ENCODE measurements at regions not wholly inside any gene's neighbourhood (a gene's known extent, or its start where the extent isn't known, plus 50 kb on each side); places are given as distances from the start of the nearest gene placed in this dataset.

- TF ChIP-seq POLR2A (IDR thresholded peaks at IDR 0.05): no peak
- no peak for TF ChIP-seq CTCF (IDR thresholded peaks at IDR 0.05)
These were observed 209.3 kb upstream of the SALL3 start for GRCh38 chr18:78770139-78770822.
